ENCODE measurements at regions not wholly inside any gene's neighbourhood (a gene's known extent, or its start where the extent isn't known, plus 50 kb on each side); places are given as distances from the start of the nearest gene placed in this dataset.
"Not testable (repeated sequence)": the region's sequence is repeated elsewhere in the genome, so short reads cannot be mapped to it uniquely, and the experiment has no call there.

GRCh38 chr11:98394500-98394899 lies 626.2 kb upstream of the CNTN5 start:
- TF ChIP-seq CTCF (IDR thresholded peaks at IDR 0.05); EZH2 (IDR thresholded peaks at IDR 0.05; ENCODE audit: borderline replicate concordance, insufficient read depth, low read depth, low read length, poor library complexity, severe bottlenecking): not testable (repeated sequence)
